ENCODE measurements at regions not wholly inside any gene's neighbourhood (a gene's known extent, or its start where the extent isn't known, plus 50 kb on each side); places are given as distances from the start of the nearest gene placed in this dataset.
"Not testable (repeated sequence)": the region's sequence is repeated elsewhere in the genome, so short reads cannot be mapped to it uniquely, and the experiment has no call there.

- not testable (repeated sequence) for TF ChIP-seq CTCF, MYC, MAX (IDR thresholded peaks at IDR 0.05; ENCODE audit: low read depth, low read length)
Observed at GRCh38 chr4:3929431-3929830, 163.2 kb downstream of the ADRA2C start.

Measured in NB4 (cell line).